Activated CD8-positive, alpha-beta T cell treated with anti-CD3 and anti-CD28 coated beads for 36 hours (primary cell): ENCODE measurements at regions not wholly inside any gene's neighbourhood (a gene's known extent, or its start where the extent isn't known, plus 50 kb on each side); places are given as distances from the start of the nearest gene placed in this dataset.

ENCODE experiments used
- ATAC-seq: fragments of 200-7000 bp; cut with Tn5 transposase; one replicate; pipeline ENCODE4 v1.10.0; 2021; ENCODE audit warnings: mild to moderate bottlenecking, moderate library complexity
- CTCF ChIA-PET: fragments of 350-600 bp; sonication (Branson Sonifier 250); formaldehyde crosslinking; loops from one replicate; lab custom pipeline; 2021; ENCODE audit warnings: antibody characterized with exemption; lab: Charles Lee
- POLR2A ChIA-PET: fragments of 350-600 bp; sonication (Branson Sonifier 250); formaldehyde crosslinking; loops from one replicate; lab custom pipeline; 2021; ENCODE audit warnings: antibody characterized with exemption; lab: Charles Lee
- DNase-seq: peaks from one replicate; pipeline ENCODE4 v3.0.0-alpha.2; 2020
- H3K27ac Mint-ChIP-seq: one replicate; pipeline ENCODE4 v1.8.0; 2021; ENCODE audit warnings: mild to moderate bottlenecking, mixed read lengths
- H3K27me3 Mint-ChIP-seq: one replicate; pipeline ENCODE4 v1.8.0; 2021; ENCODE audit warnings: mixed read lengths
- H3K36me3 Mint-ChIP-seq: one replicate; pipeline ENCODE4 v1.8.0; 2021; ENCODE audit warnings: low read depth, mixed read lengths
- H3K4me1 Mint-ChIP-seq: one replicate; pipeline ENCODE4 v1.8.0; 2021; ENCODE audit warnings: low read depth, mixed read lengths
- H3K4me3 Mint-ChIP-seq: one replicate; pipeline ENCODE4 v1.8.0; 2021; ENCODE audit warnings: mild to moderate bottlenecking, moderate library complexity, mixed read lengths
- H3K9me3 Mint-ChIP-seq: one replicate; pipeline ENCODE4 v1.8.0; 2021; ENCODE audit warnings: mixed read lengths
- intact Hi-C: fragments of 100-400 bp; cut with micrococcal nuclease; formaldehyde crosslinking; loops from one replicate; pipeline ENCODE4 v1.10.0; 2022
- TF ChIP-seq, protein P1 (sequence below): fragments of 200-600 bp; IDR thresholded peaks from one replicate; pipeline ENCODE4 v1.8.0; 2022; ENCODE audit warnings: antibody characterized with exemption, mild to moderate bottlenecking

DNA sequence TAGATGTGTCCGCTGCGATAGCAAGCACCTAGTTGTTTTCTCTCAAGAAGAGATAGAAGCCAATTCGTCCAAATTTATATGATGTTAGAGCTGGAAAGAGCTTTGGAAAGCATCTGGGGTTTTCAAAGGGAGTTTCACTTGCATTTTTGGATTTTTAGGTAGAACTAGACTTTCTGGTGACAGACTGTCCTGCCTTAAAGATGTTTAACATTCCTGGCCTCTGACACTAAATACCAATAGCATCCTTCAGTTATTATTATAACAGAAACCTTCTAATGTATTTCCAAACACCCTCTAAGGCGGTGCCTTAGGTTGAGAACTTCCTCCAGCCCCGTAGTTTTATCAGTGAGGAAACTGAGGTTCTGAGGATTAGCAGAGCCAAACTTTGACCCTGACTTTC is 305.3 kb downstream of the SATB1 start:
- H3K36me3 Mint-ChIP-seq, result no peaks in the 10 kb centered on the region
- TF ChIP-seq, protein P1, sequence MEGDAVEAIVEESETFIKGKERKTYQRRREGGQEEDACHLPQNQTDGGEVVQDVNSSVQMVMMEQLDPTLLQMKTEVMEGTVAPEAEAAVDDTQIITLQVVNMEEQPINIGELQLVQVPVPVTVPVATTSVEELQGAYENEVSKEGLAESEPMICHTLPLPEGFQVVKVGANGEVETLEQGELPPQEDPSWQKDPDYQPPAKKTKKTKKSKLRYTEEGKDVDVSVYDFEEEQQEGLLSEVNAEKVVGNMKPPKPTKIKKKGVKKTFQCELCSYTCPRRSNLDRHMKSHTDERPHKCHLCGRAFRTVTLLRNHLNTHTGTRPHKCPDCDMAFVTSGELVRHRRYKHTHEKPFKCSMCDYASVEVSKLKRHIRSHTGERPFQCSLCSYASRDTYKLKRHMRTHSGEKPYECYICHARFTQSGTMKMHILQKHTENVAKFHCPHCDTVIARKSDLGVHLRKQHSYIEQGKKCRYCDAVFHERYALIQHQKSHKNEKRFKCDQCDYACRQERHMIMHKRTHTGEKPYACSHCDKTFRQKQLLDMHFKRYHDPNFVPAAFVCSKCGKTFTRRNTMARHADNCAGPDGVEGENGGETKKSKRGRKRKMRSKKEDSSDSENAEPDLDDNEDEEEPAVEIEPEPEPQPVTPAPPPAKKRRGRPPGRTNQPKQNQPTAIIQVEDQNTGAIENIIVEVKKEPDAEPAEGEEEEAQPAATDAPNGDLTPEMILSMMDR, result no peak
- no peaks in the 10 kb centered on the region for H3K4me1 Mint-ChIP-seq
- DNase-seq, result no peak
- ATAC-seq, result no peak
- intact Hi-C loops, result no loop called here
- no peak overlapping the region for H3K4me3 Mint-ChIP-seq
- no peaks in the 10 kb centered on the region for H3K27me3 Mint-ChIP-seq
- ChIA-PET POLR2A (no interaction called here), CTCF (no interaction called here)
- no peaks in the 10 kb centered on the region for H3K9me3 Mint-ChIP-seq
- no peak overlapping the region for H3K27ac Mint-ChIP-seq

DNA sequence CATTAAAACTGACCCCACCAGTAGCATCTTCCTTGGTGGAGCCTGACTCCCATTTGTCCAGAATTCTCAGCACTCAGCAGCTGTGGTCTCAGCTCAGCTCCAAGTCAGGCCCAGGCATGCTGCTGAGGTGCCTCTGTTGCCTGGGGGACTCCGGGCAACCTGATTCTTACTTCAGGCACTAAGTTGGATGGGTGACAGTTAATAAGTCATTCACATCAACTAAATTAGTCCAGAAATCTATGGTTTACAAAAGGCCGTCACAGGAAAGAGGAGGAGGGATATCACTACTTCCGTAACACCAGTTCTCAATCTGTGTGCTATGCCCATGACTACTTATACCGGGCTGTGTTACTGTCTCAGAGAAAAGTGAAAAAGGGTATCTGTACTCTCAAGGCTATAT is 310.2 kb downstream of the SATB1 start:
- no peaks in the 10 kb centered on the region for H3K27me3 Mint-ChIP-seq
- TF ChIP-seq, protein P1, result no peak
- H3K4me3 Mint-ChIP-seq, result no peak overlapping the region
- H3K9me3 Mint-ChIP-seq, result peaks cover 2% of the 10 kb centered on the region
- H3K4me1 Mint-ChIP-seq, result peaks cover 4% of the 10 kb centered on the region
- intact Hi-C loops, result no loop called here
- no peaks in the 10 kb centered on the region for H3K36me3 Mint-ChIP-seq
- ChIA-PET CTCF (no interaction called here), POLR2A (no interaction called here)
- no peak overlapping the region for H3K27ac Mint-ChIP-seq
- ATAC-seq, result no peak
- DNase-seq, result no peak

DNA sequence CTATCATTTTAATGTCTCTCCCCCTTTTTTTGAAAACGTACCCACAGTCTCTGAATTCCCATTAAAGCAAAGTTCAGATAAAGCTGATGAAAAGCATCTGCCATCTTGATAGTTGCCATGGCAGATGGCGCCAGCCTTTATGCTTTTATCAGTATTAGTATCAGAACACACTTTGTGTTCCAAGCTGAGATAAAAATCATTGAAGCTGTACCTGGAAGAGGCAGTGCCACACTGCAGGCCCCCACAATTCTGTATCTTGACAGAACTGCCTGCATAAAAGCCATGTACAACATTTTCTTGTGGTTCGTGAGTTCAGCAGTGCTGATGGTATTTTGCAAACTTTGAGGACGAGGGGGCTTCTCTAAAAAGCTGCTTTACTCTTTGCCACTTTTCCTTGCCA is 311.7 kb downstream of the SATB1 start:
- no peak for ATAC-seq
- no peaks in the 10 kb centered on the region for H3K36me3 Mint-ChIP-seq
- peaks cover 2% of the 10 kb centered on the region for H3K9me3 Mint-ChIP-seq
- H3K4me3 Mint-ChIP-seq, result no peak overlapping the region
- POLR2A ChIA-PET, result no interaction called here
- DNase-seq, result no peak
- peaks cover 4% of the 10 kb centered on the region for H3K4me1 Mint-ChIP-seq
- intact Hi-C loops, result no loop called here
- no peaks in the 10 kb centered on the region for H3K27me3 Mint-ChIP-seq
- CTCF ChIA-PET, result no interaction called here
- H3K27ac Mint-ChIP-seq, result no peak overlapping the region
- TF ChIP-seq, protein P1, result no peak

DNA sequence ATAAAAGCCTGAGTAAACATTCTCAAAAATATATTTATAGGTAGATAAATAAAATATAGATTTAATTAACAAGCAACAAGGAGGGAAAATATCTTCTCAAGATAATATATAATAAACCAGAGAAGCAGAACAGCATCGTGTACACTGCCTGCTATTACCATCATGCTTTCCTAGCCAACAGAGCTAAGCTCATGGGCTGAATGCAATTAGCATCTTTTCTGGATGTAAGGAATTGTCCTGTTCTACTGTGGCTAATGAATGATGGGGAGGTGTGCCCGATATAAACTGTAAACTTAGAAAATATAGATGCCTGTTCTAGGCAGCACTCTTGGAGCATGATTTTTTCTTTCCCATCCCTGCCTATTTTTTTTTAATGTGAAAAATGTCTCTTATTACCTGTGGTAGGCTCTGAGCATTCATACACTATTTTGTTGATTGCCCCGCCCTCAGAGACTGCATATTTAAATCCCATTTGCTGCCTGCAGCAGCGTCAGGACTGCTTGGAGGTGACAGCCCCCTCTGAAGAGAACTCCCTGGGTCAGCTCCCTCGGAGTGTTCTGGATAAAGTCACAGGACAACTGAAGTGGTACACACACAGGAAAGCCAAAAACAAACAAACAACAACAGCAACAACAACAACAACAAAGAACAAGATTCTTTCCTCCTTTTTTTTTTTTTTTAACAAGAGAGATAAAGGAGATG is 312.3 kb downstream of the SATB1 start:
- TF ChIP-seq, protein P1, result no peak
- ChIA-PET CTCF (no interaction called here), POLR2A (no interaction called here)
- no peaks in the 10 kb centered on the region for H3K27me3 Mint-ChIP-seq
- DNase-seq, result no peak
- no peaks in the 10 kb centered on the region for H3K36me3 Mint-ChIP-seq
- no peak for ATAC-seq
- no peak overlapping the region for H3K27ac Mint-ChIP-seq
- intact Hi-C loops, result no loop called here
- peaks cover 5% of the 10 kb centered on the region for H3K9me3 Mint-ChIP-seq
- H3K4me1 Mint-ChIP-seq, result peaks cover 4% of the 10 kb centered on the region
- H3K4me3 Mint-ChIP-seq, result no peak overlapping the region

DNA sequence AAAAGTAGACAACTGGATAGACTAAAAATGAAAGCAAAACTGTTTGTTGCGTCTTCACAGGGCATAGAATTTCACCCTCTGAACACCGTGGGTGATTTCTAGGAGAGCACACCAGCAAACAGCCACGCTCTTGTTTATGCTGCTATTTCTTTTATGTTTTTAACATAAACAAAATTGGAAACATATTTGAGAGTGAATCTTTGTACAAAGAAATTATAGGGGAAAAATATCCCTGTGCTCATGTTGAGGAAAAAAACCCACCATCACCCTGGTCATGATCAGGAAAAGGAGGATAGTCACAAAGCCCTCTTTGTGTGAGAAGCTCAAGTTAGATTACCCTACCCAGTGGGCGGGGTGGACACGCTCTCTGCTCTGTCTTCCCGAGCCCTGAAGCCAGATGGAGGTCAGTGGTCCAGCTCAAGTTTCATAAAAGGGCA is 313.3 kb downstream of the SATB1 start:
- intact Hi-C loops, result no loop called here
- DNase-seq (peak; percentile 23), ATAC-seq (peak; percentile 81)
- ChIA-PET POLR2A (no interaction called here), CTCF (no interaction called here)
- Mint-ChIP-seq H3K4me1 (peaks cover 4% of the 10 kb centered on the region), H3K4me3 (peak overlapping the region; percentile 61), H3K36me3 (no peaks in the 10 kb centered on the region), H3K27ac (peak overlapping the region; percentile 55), H3K27me3 (no peaks in the 10 kb centered on the region), H3K9me3 (peaks cover 5% of the 10 kb centered on the region)
- TF ChIP-seq, protein P1, result no peak
